Urothelium cell line (cell line): ENCODE measurements at regions not wholly inside any gene's neighbourhood (a gene's known extent, or its start where the extent isn't known, plus 50 kb on each side); places are given as distances from the start of the nearest gene placed in this dataset.

Experiments
- DNase-seq: peaks from one replicate; pipeline ENCODE4 v3.0.0; 2011; ENCODE audit warnings: low spot score, mixed read lengths
- FAIRE-seq: peaks from 2 replicates; lab custom pipeline; 2011; peaks lifted over from hg19 to GRCh38; lab: Jason Lieb, UNC

GRCh38 chr1:78410643-78411042, 80.1 kb upstream of the PTGFR start:
- FAIRE-seq, result no peak
- DNase-seq, result no peak

GRCh38 chr1:78411707-78412106, 79.1 kb upstream of the PTGFR start:
- no peak for FAIRE-seq

GRCh38 chr1:78415165-78415564, 75.6 kb upstream of the PTGFR start:
- FAIRE-seq (no peak), DNase-seq (no peak)

More at GRCh38 chr1:78411707-78412106, 79.1 kb upstream of the PTGFR start:
- DNase-seq, result no peak

GRCh38 chr1:78419309-78419708, 71.5 kb upstream of the PTGFR start:
- DNase-seq (no peak), FAIRE-seq (no peak)

GRCh38 chr1:78420181-78420580, 70.6 kb upstream of the PTGFR start:
- no peak for DNase-seq
- no peak for FAIRE-seq

- no peak for DNase-seq
- peak; percentile 61 for FAIRE-seq
These were observed 70.1 kb upstream of the PTGFR start for GRCh38 chr1:78420688-78421087.

- no peak for FAIRE-seq
- DNase-seq, result no peak
These were observed 66.1 kb upstream of the PTGFR start for GRCh38 chr1:78424720-78425119.

GRCh38 chr1:78426408-78426807, 64.4 kb upstream of the PTGFR start:
- FAIRE-seq (no peak), DNase-seq (no peak)

- DNase-seq (no peak), FAIRE-seq (no peak)
These were observed 63.3 kb upstream of the PTGFR start for GRCh38 chr1:78427506-78427905.

GRCh38 chr1:78432016-78432415, 58.8 kb upstream of the PTGFR start:
- DNase-seq, result no peak
- no peak for FAIRE-seq

- DNase-seq (no peak), FAIRE-seq (no peak)
These were observed 56.4 kb upstream of the PTGFR start for GRCh38 chr1:78434351-78434750.

- DNase-seq (no peak), FAIRE-seq (no peak)
These were observed 53.8 kb upstream of the PTGFR start for GRCh38 chr1:78436961-78437360.

GRCh38 chr1:78437396-78437795, 53.4 kb upstream of the PTGFR start:
- no peak for DNase-seq
- FAIRE-seq, result no peak

GRCh38 chr1:78437941-78438340, 52.8 kb upstream of the PTGFR start:
- DNase-seq (no peak), FAIRE-seq (no peak)

- FAIRE-seq, result no peak
- DNase-seq, result no peak
These were observed 50.4 kb upstream of the PTGFR start for GRCh38 chr1:78440381-78440793.
